Uterus (tissue), 3 donors: ENCODE measurements at regions not wholly inside any gene's neighbourhood (a gene's known extent, or its start where the extent isn't known, plus 50 kb on each side); places are given as distances from the start of the nearest gene placed in this dataset.

Experiments
- DNase-seq, 2 donors: peaks; one replicate each; pipeline ENCODE4 v3.0.0-alpha.2; 2019 to 2020
- H3K27ac ChIP-seq, 2 donors: fragments of 200-600 bp; sonication (generic); 1 replicate in 1 of 2; 2 replicates in 1 of 2; pipeline ENCODE4 v1.5.1; 2016 to 2018
- H3K27me3 ChIP-seq, 2 donors: fragments of 200-600 bp; sonication (generic); one replicate each; pipeline ENCODE4 v1.5.1; 2018 to 2019; ENCODE audit warnings: control low read depth in 1 of 2
- H3K36me3 ChIP-seq, 2 donors: fragments of 200-600 bp; sonication (generic); one replicate each; pipeline ENCODE4 v1.5.1; 2019; ENCODE audit warnings: control low read depth in 1 of 2
- H3K4me1 ChIP-seq, 2 donors: fragments of 200-600 bp; sonication (generic); one replicate each; pipeline ENCODE4 v1.5.1; 2018 to 2019; ENCODE audit warnings: control low read depth in 1 of 2
- H3K4me3 ChIP-seq, 2 donors: fragments of 200-600 bp; sonication (generic); 1 replicate in 1 of 2; 2 replicates in 1 of 2; pipeline ENCODE4 v1.5.1; 2018 to 2019; ENCODE audit warnings: mild to moderate bottlenecking in 1 of 2
- H3K9me3 ChIP-seq, 2 donors: fragments of 200-600 bp; sonication (generic); one replicate each; pipeline ENCODE4 v1.5.1; 2019; ENCODE audit warnings: control low read depth in 1 of 2
- POLR2A ChIP-seq, 2 donors: fragments of 450-650 bp; IDR thresholded peaks; one replicate each; pipeline ENCODE4 v1.6.1; 2016; ENCODE audit warnings: antibody characterized with exemption in 2 of 2, mild to moderate bottlenecking in 1 of 2, moderate library complexity in 1 of 2
- intact Hi-C: fragments of 100-400 bp; cut with DNase I; formaldehyde crosslinking; loops from one replicate; pipeline ENCODE4 v1.15.1; 2023; ENCODE audit warnings: low total_unique reads
- TF ChIP-seq, protein P1 (sequence below), 4 experiments: fragments of 200-600 bp in 2 of 4; fragments of 450-650 bp in 2 of 4; sonication (generic) in 2 of 4; IDR thresholded peaks; one replicate each; pipeline ENCODE4 v1.5.1; 2016 to 2019; ENCODE audit warnings: antibody characterized with exemption in 4 of 4, mild to moderate bottlenecking in 2 of 4, moderate library complexity in 1 of 4
- donor health status: DM: yes; HTN: yes; CAD: no.

- H3K4me3 ChIP-seq = no peak overlapping the region
- intact Hi-C loops = no loop called here
- no peak overlapping the region for H3K27ac ChIP-seq
- H3K4me1 ChIP-seq = peaks cover 0 to 3% of the 10 kb centered on the region in 2 donors
- no peak for TF ChIP-seq POLR2A (IDR thresholded peaks at IDR 0.05)
- TF ChIP-seq, protein P1, sequence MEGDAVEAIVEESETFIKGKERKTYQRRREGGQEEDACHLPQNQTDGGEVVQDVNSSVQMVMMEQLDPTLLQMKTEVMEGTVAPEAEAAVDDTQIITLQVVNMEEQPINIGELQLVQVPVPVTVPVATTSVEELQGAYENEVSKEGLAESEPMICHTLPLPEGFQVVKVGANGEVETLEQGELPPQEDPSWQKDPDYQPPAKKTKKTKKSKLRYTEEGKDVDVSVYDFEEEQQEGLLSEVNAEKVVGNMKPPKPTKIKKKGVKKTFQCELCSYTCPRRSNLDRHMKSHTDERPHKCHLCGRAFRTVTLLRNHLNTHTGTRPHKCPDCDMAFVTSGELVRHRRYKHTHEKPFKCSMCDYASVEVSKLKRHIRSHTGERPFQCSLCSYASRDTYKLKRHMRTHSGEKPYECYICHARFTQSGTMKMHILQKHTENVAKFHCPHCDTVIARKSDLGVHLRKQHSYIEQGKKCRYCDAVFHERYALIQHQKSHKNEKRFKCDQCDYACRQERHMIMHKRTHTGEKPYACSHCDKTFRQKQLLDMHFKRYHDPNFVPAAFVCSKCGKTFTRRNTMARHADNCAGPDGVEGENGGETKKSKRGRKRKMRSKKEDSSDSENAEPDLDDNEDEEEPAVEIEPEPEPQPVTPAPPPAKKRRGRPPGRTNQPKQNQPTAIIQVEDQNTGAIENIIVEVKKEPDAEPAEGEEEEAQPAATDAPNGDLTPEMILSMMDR (IDR thresholded peaks at IDR 0.05) = no peak
- DNase-seq = no peak
- H3K9me3 ChIP-seq = no peaks in the 10 kb centered on the region
- H3K27me3 ChIP-seq = no peaks in the 10 kb centered on the region
- H3K36me3 ChIP-seq = no peaks in the 10 kb centered on the region
Measured at GRCh38 chr1:233490488-233490887, 123.4 kb upstream of the KCNK1 start.

DNA sequence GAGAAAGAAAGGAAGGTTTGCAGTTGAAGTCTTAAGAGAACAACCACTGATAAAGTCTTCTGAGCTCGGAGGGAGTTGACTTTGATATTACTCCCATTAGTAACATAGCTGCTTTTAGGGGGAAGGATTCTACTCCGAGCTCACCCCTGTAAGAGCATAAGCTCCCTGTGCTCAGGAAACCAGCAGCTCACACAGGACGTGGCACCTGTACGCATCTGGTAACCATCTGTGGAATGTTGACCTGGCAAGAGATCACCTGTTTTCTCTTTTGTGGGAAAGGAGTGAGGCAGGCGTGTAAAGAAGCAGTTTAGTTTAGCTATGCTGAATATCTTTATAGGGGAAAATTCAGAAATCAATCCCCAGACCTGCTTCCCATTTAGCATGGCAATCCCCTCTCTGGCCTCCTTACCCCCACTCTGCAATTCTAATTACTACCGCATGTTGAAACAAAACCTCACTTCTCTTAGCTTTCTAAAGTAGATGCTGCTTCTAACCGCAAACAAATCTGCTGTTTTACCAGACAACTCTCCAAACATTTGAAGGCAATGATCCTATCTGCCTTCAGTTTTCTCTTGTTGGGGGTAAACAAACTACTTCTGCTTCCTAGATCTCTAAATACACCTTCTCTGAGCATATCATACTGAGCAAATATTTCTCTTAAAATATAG is 121.8 kb upstream of the KCNK1 start:
- Histone ChIP-seq H3K4me1 (peaks cover 0 to 3% of the 10 kb centered on the region in 2 donors), H3K27ac (no peak overlapping the region), H3K9me3 (no peaks in the 10 kb centered on the region), H3K4me3 (no peak overlapping the region), H3K36me3 (no peaks in the 10 kb centered on the region), H3K27me3 (no peaks in the 10 kb centered on the region)
- DNase-seq = no peak
- no peak for TF ChIP-seq POLR2A (IDR thresholded peaks at IDR 0.05)
- TF ChIP-seq, protein P1 (IDR thresholded peaks at IDR 0.05) = no peak
- intact Hi-C loops = no loop called here

- H3K4me3 ChIP-seq = no peak overlapping the region
- no peaks in the 10 kb centered on the region for H3K36me3 ChIP-seq
- TF ChIP-seq POLR2A (IDR thresholded peaks at IDR 0.05) = no peak
- TF ChIP-seq, protein P1 (IDR thresholded peaks at IDR 0.05) = no peak
- DNase-seq = no peak
- no peaks in the 10 kb centered on the region for H3K27me3 ChIP-seq
- no peaks in the 10 kb centered on the region for H3K9me3 ChIP-seq
- intact Hi-C loops = no loop called here
- no peak overlapping the region for H3K27ac ChIP-seq
- peaks cover 0 to 3% of the 10 kb centered on the region in 2 donors for H3K4me1 ChIP-seq
Measured at GRCh38 chr1:233496993-233497392, 116.9 kb upstream of the KCNK1 start.

DNA sequence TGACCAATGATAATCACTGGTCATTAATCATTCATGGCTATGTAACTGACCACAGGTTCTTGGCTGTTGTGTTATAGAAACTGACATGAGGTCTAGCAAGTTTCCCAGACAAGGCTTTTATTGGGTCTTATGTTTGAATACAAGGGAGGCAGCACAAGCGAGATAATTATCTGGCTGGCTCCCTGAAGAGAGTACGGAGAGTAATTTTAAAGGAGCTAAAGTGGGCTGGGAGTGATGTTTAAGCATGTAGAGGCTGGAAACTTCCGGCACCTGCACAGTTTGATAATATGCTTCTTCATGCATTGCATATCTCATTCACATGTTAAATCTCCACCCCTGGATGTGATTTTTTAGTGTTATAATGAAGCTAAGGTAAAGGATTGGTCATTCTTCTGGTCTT is 116.2 kb upstream of the KCNK1 start:
- Histone ChIP-seq H3K36me3 (no peaks in the 10 kb centered on the region), H3K27me3 (no peaks in the 10 kb centered on the region), H3K4me3 (no peak overlapping the region), H3K27ac (no peak overlapping the region), H3K9me3 (no peaks in the 10 kb centered on the region), H3K4me1 (peaks cover 0 to 3% of the 10 kb centered on the region in 2 donors)
- intact Hi-C loops = no loop called here
- TF ChIP-seq, protein P1 (IDR thresholded peaks at IDR 0.05) = no peak
- TF ChIP-seq POLR2A (IDR thresholded peaks at IDR 0.05) = no peak
- DNase-seq = no peak

DNA sequence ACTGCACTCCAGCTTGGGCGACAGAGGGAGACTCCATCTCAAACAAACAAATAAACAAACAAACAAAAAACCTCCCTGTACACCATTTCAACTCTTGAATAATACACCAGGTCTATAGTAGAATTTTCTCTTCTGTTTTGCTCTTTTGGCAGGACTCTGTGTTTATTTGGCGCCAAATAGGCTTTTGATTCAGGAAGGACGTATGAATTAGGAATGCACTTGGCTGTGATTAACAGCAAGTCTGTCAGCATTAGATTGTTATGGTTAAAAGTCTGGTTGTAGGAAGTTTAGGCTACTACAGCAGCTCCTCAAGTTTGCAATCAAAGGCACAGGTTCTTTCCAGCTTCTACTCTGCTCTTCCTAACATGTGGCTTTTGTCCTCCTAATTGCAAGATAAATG is 113.8 kb upstream of the KCNK1 start:
- intact Hi-C loops = no loop called here
- H3K27me3 ChIP-seq = no peaks in the 10 kb centered on the region
- no peaks in the 10 kb centered on the region for H3K36me3 ChIP-seq
- no peak for TF ChIP-seq POLR2A (IDR thresholded peaks at IDR 0.05)
- TF ChIP-seq, protein P1 (IDR thresholded peaks at IDR 0.05) = no peak
- H3K4me1 ChIP-seq = no peaks in the 10 kb centered on the region
- no peaks in the 10 kb centered on the region for H3K9me3 ChIP-seq
- H3K27ac ChIP-seq = no peak overlapping the region
- DNase-seq = no peak
- H3K4me3 ChIP-seq = no peak overlapping the region
